H9 (cell line): ENCODE measurements at regions not wholly inside any gene's neighbourhood (a gene's known extent, or its start where the extent isn't known, plus 50 kb on each side); places are given as distances from the start of the nearest gene placed in this dataset.
A peak's percentile ranks its signal among the peaks of the same experiment; 100 is the strongest.

ENCODE experiments used
- DNase-seq: peaks from one replicate; pipeline ENCODE4 v3.0.0-alpha.2; 2017
- H2AFZ ChIP-seq: one replicate; pipeline ENCODE4 v1.6.1; 2013; ENCODE audit warnings: mild to moderate bottlenecking, low read length, control low read depth, moderate library complexity
- H2AK5ac ChIP-seq: 2 replicates; pipeline ENCODE4 v1.6.1; 2013; ENCODE audit warnings: low read length, control low read depth, mixed read lengths; ENCODE audit not compliant: insufficient read length
- H2BK120ac ChIP-seq: one replicate; pipeline ENCODE4 v1.6.1; 2013; ENCODE audit warnings: low read depth, mild to moderate bottlenecking, low read length, control low read depth, inconsistent platforms; ENCODE audit not compliant: poor library complexity, severe bottlenecking
- H2BK12ac ChIP-seq: 2 replicates; pipeline ENCODE4 v1.6.1; 2013; ENCODE audit warnings: low read length, control low read depth, mixed read lengths, low read depth; ENCODE audit not compliant: insufficient read length
- H2BK15ac ChIP-seq: 2 replicates; pipeline ENCODE4 v1.6.1; 2013; ENCODE audit warnings: low read depth, low read length, control low read depth
- H2BK20ac ChIP-seq: one replicate; pipeline ENCODE4 v1.6.1; 2013; ENCODE audit warnings: low read depth, mild to moderate bottlenecking, low read length, control low read depth, inconsistent platforms; ENCODE audit not compliant: poor library complexity, severe bottlenecking
- H2BK5ac ChIP-seq: 2 replicates; pipeline ENCODE4 v1.6.1; 2013; ENCODE audit warnings: low read length, control low read depth, mixed read lengths; ENCODE audit not compliant: insufficient read length
- H3K14ac ChIP-seq: 2 replicates; pipeline ENCODE4 v1.6.1; 2013; ENCODE audit warnings: low read length, control low read depth; ENCODE audit not compliant: insufficient read depth
- H3K18ac ChIP-seq: 2 replicates; pipeline ENCODE4 v1.6.1; 2013; ENCODE audit warnings: low read depth, mild to moderate bottlenecking, mixed read lengths, low read length, control low read depth; ENCODE audit not compliant: insufficient read length
- H3K23ac ChIP-seq: 2 replicates; pipeline ENCODE4 v1.6.1; 2013; ENCODE audit warnings: low read length, control low read depth, mixed read lengths, low read depth; ENCODE audit not compliant: insufficient read length
- H3K23me2 ChIP-seq: 2 replicates; pipeline ENCODE4 v1.6.1; 2013; ENCODE audit warnings: low read depth, mild to moderate bottlenecking, mixed read lengths, low read length, control low read depth; ENCODE audit not compliant: insufficient read length, poor library complexity, severe bottlenecking
- H3K27ac ChIP-seq: 2 replicates; pipeline ENCODE4 v1.5.1; 2013; ENCODE audit warnings: low read length, control low read depth, mixed read lengths, low read depth; ENCODE audit not compliant: insufficient read length
- H3K27me3 ChIP-seq: 2 replicates; pipeline ENCODE4 v1.6.1; 2013; ENCODE audit warnings: low read length, control low read depth, inconsistent platforms; ENCODE audit not compliant: insufficient read depth
- H3K4ac ChIP-seq: 2 replicates; pipeline ENCODE4 v1.6.1; 2013; ENCODE audit warnings: low read depth, mild to moderate bottlenecking, control low read depth, inconsistent platforms, low read length, moderate library complexity
- H3K4me1 ChIP-seq: 2 replicates; pipeline ENCODE4 v1.6.1; 2013; ENCODE audit warnings: low read length, control low read depth, inconsistent platforms; ENCODE audit not compliant: insufficient read depth
- H3K4me2 ChIP-seq: 2 replicates; pipeline ENCODE4 v1.6.1; 2013; ENCODE audit warnings: low read length, control low read depth, mixed read lengths; ENCODE audit not compliant: insufficient read length, insufficient read depth
- H3K56ac ChIP-seq: 2 replicates; pipeline ENCODE4 v1.6.1; 2013; ENCODE audit warnings: low read depth, mild to moderate bottlenecking, mixed read lengths, low read length, control low read depth; ENCODE audit not compliant: insufficient read length
- H3K79me1 ChIP-seq: 2 replicates; pipeline ENCODE4 v1.6.1; 2013; ENCODE audit warnings: low read depth, mild to moderate bottlenecking, moderate library complexity, low read length, control low read depth, inconsistent platforms; ENCODE audit not compliant: insufficient read depth, poor library complexity, severe bottlenecking
- H3K79me2 ChIP-seq: 2 replicates; pipeline ENCODE4 v1.6.1; 2013; ENCODE audit warnings: low read length, control low read depth, inconsistent platforms; ENCODE audit not compliant: insufficient read depth
- H3K9ac ChIP-seq: 2 replicates; pipeline ENCODE4 v1.6.1; 2013; ENCODE audit warnings: low read length, control low read depth, mixed read lengths; ENCODE audit not compliant: insufficient read length; ENCODE audit errors: extremely low read depth
- H3K9me3 ChIP-seq: one replicate; pipeline ENCODE4 v1.6.1; 2013; ENCODE audit warnings: low read depth, low read length, inconsistent platforms; ENCODE audit not compliant: control insufficient read depth
- H3T11ph ChIP-seq: one replicate; pipeline ENCODE4 v1.6.1; 2013; ENCODE audit warnings: mild to moderate bottlenecking, low read length, control low read depth, inconsistent platforms
- H4K20me1 ChIP-seq: one replicate; pipeline ENCODE4 v1.6.1; 2013; ENCODE audit not compliant: control insufficient read depth, insufficient read length, insufficient read depth
- H4K5ac ChIP-seq: 2 replicates; pipeline ENCODE4 v1.6.1; 2013; ENCODE audit warnings: low read depth, mild to moderate bottlenecking, mixed read lengths, low read length, control low read depth; ENCODE audit not compliant: insufficient read length
- H4K8ac ChIP-seq: replicated peaks from 2 replicates; pipeline ENCODE4 v1.6.1; 2013; ENCODE audit warnings: low read length, control low read depth, mixed read lengths, low read depth; ENCODE audit not compliant: insufficient read length
- H4K91ac ChIP-seq: 2 replicates; pipeline ENCODE4 v1.6.1; 2013; ENCODE audit warnings: low read depth, mild to moderate bottlenecking, moderate library complexity, mixed read lengths, low read length, control low read depth; ENCODE audit not compliant: insufficient read length
- H3K27ac Mint-ChIP-seq, 3 experiments: 2 replicates in 2 of 3; 3 replicates in 1 of 3; pipeline ENCODE4 v1.8.0; 2020 to 2021; ENCODE audit warnings: mixed read lengths in 3 of 3, mild to moderate bottlenecking in 1 of 3, moderate library complexity in 1 of 3
- H3K27me3 Mint-ChIP-seq: 2 replicates; pipeline ENCODE4 v1.8.0; 2021; ENCODE audit warnings: low read depth, mild to moderate bottlenecking, moderate library complexity, mixed read lengths
- H3K36me3 Mint-ChIP-seq, 3 experiments: 2 replicates in 2 of 3; 3 replicates in 1 of 3; pipeline ENCODE4 v1.8.0; 2020 to 2021; ENCODE audit warnings: low read depth in 3 of 3, mixed read lengths in 3 of 3; ENCODE audit not compliant: insufficient read depth in 1 of 3
- H3K4me1 Mint-ChIP-seq, 2 experiments: 2 replicates each; pipeline ENCODE4 v1.8.0; 2020; ENCODE audit warnings: mixed read lengths in 2 of 2
- H3K4me3 Mint-ChIP-seq, 2 experiments: 2 replicates in 1 of 2; 3 replicates in 1 of 2; pipeline ENCODE4 v1.8.0; 2020 to 2021; ENCODE audit warnings: mild to moderate bottlenecking in 2 of 2, mixed read lengths in 2 of 2, moderate library complexity in 1 of 2
- H3K9me3 Mint-ChIP-seq, 2 experiments: 2 replicates in 1 of 2; 3 replicates in 1 of 2; pipeline ENCODE4 v1.8.0; 2020; ENCODE audit warnings: mild to moderate bottlenecking in 2 of 2, mixed read lengths in 2 of 2, moderate library complexity in 1 of 2
- CTCF ChIP-seq: fragments of 200-600 bp; sonication (generic); conservative IDR thresholded peaks from 3 replicates; pipeline ENCODE4 v1.8.0; 2021; ENCODE audit warnings: antibody characterized with exemption, mild to moderate bottlenecking
- WGBS: extraction: QIAGEN DNeasy Blood & Tissue Kit; methylation state at CpG from one replicate; pipeline ENCODE4 v1.1.7; 2013; ENCODE audit warnings: missing lambda C conversion rate, low lambda C conversion rate, mixed read lengths; ENCODE audit not compliant: insufficient read length; ENCODE audit errors: extremely low coverage; 5-methylcytosine and 5-hydroxymethylcytosine counted together

- H2AFZ ChIP-seq = no peak overlapping the region
- H3K14ac ChIP-seq = no peak overlapping the region; the same call in 1 of the 2 replicates
- no peaks in the 10 kb centered on the region for H3K23me2 ChIP-seq
- H3K79me1 ChIP-seq = no peaks in the 10 kb centered on the region
- no peak for TF ChIP-seq CTCF
- no peak overlapping the region for H3K27ac ChIP-seq
- no peak overlapping the region for H3T11ph ChIP-seq
- H3K18ac ChIP-seq = peak overlapping the region; percentile 21
- no CpG with 5 or more reads among the region's 5 CpGs for WGBS
- DNase-seq = no peak
- H3K9me3 ChIP-seq = no peaks in the 10 kb centered on the region
- H2BK5ac ChIP-seq = no peak overlapping the region
- no peak overlapping the region for H4K5ac ChIP-seq
- H3K4me1 ChIP-seq = peaks cover 5% of the 10 kb centered on the region; the same call in 1 of the 2 replicates
- H3K4me2 ChIP-seq = no peak overlapping the region
- no peak overlapping the region for H4K8ac ChIP-seq
- H4K91ac ChIP-seq = peak overlapping the region; percentile 34
- H2AK5ac ChIP-seq = peak overlapping the region; percentile 27
- H2BK15ac ChIP-seq = 0 out of 2 replicates have a peak overlapping the region, but pooled peaks have one; percentile 41
- H3K4me3 Mint-ChIP-seq = no peak overlapping the region
- no peak overlapping the region for H2BK120ac ChIP-seq
- H3K27me3 Mint-ChIP-seq = no peaks in the 10 kb centered on the region
- no peak overlapping the region for H3K56ac ChIP-seq
- H3K79me2 ChIP-seq = no peaks in the 10 kb centered on the region
- no peak overlapping the region for H2BK20ac ChIP-seq
- peaks cover 11 to 12% of the 10 kb centered on the region in 2 experiments for H3K9me3 Mint-ChIP-seq
- H3K27ac Mint-ChIP-seq = peak overlapping the region in 2 of 3 experiments; percentile 1 to 74; a peak in 4 of 7 replicates
- peaks cover 18 to 40% (median 28%) of the 10 kb centered on the region in 3 experiments for H3K36me3 Mint-ChIP-seq
- no peak overlapping the region for H3K23ac ChIP-seq
- H3K9ac ChIP-seq = no peak overlapping the region
- H4K20me1 ChIP-seq = no peaks in the 10 kb centered on the region
- no peak overlapping the region for H2BK12ac ChIP-seq
- peak overlapping the region; percentile 6; the same call in 1 of the 2 replicates for H3K4ac ChIP-seq
- H3K4me1 Mint-ChIP-seq = peaks cover 66% of the 10 kb centered on the region in 2 experiments
- no peaks in the 10 kb centered on the region for H3K27me3 ChIP-seq
Measured at GRCh38 chr6:97775012-97775411, 492.0 kb upstream of the MMS22L start.
